ENCODE measurements at regions not wholly inside any gene's neighbourhood (a gene's known extent, or its start where the extent isn't known, plus 50 kb on each side); places are given as distances from the start of the nearest gene placed in this dataset.

DNA sequence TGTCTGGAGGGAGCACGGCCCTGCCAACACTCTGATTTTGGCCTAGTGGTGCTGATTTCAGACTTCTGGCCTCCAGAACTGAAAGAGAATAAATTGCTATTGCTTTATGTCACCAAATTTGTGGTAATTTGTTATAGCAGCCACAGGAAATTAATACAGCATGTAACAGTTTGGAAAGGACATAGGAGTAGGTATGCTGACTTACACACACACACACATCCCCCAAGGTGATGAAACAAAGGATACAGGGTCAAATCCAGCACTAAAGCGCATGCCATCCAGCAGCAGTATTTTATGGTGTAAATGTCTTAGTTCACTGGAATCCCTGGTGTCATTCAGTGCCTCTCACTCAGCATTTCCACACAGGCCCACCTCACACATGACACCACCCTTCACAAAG is 72.2 kb upstream of the MAN1A2 start:
- in situ Hi-C loops (cut with HindIII; ENCODE audit: low pct_unique_long_range_greater_than_20kb, low sequenced_read_pairs) (no loop called here), intact Hi-C loops (cut with micrococcal nuclease; ENCODE audit: unreplicated experiment) (no loop called here)
- ChIA-PET POLR2A (no interaction called here), CTCF (no interaction called here)
- no peak overlapping the region for H3K27ac ChIP-seq (ENCODE audit: low read length)
- ATAC-seq (no peak), DNase-seq (ENCODE audit: low read depth, low spot score) (no peak)
- no peaks in the 10 kb centered on the region for H3K4me1 ChIP-seq (ENCODE audit: control insufficient read depth, insufficient read depth, low read length)
- no peaks in the 10 kb centered on the region for H3K36me3 ChIP-seq (ENCODE audit: control insufficient read depth, insufficient read depth, low read length)
- TF ChIP-seq SIN3A (IDR thresholded peaks at IDR 0.05; ENCODE audit: borderline replicate concordance, insufficient read depth, low read depth, low read length), result no peak
- TF ChIP-seq REST (IDR thresholded peaks at IDR 0.05; ENCODE audit: insufficient read depth in 1 of 2, low read depth in 2 of 2, low read length in 1 of 2), result no peak
- TF ChIP-seq POLR2AphosphoS5 (IDR thresholded peaks at IDR 0.05; ENCODE audit: low read depth, low read length), result no peak
- TF ChIP-seq CTCF (IDR thresholded peaks at IDR 0.05), result no peak
- TF ChIP-seq TCF7L2 (IDR thresholded peaks at IDR 0.05; ENCODE audit: low read depth, low read length), result no peak
- no peak overlapping the region for H3K4me3 ChIP-seq (ENCODE audit: low read depth in 2 of 2, low read length in 2 of 2)
- no peaks in the 10 kb centered on the region for H3K27me3 ChIP-seq (ENCODE audit: control insufficient read depth, insufficient read depth, low read length)
- no peaks in the 10 kb centered on the region for H3K9me3 ChIP-seq (ENCODE audit: control insufficient read depth, insufficient read depth, low read depth, low read length)
- no TSS peak for BruUV-seq (replicated peaks)

DNA sequence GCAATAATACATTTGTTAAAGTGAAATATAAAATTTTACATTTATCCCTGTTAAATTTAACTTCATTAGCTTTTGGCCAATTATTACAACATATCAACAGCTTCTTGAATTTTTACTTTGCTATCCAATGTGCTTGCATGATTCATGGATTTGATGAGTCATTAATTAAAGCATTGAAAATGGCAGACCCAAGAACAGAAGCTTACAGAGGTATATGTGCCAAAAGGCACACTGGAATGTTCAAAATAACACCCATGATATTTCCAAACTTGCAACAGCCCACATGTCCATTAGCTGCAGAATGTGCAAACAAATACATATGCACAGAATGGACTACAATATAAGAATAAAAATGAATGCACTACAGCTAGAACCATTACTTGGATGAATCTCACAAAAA is 76.4 kb upstream of the MAN1A2 start:
- TF ChIP-seq POLR2AphosphoS5 (IDR thresholded peaks at IDR 0.05; ENCODE audit: low read depth, low read length) (no peak), CTCF (IDR thresholded peaks at IDR 0.05) (no peak), SIN3A (IDR thresholded peaks at IDR 0.05; ENCODE audit: borderline replicate concordance, insufficient read depth, low read depth, low read length) (no peak), REST (IDR thresholded peaks at IDR 0.05; ENCODE audit: insufficient read depth in 1 of 2, low read depth in 2 of 2, low read length in 1 of 2) (no peak)
- no peaks in the 10 kb centered on the region for H3K9me3 ChIP-seq (ENCODE audit: control insufficient read depth, insufficient read depth, low read depth, low read length)
- intact Hi-C loops (cut with micrococcal nuclease; ENCODE audit: unreplicated experiment), result no loop called here
- in situ Hi-C loops (cut with HindIII; ENCODE audit: low pct_unique_long_range_greater_than_20kb, low sequenced_read_pairs), result no loop called here
- ATAC-seq, result no peak
- CTCF ChIA-PET, result no interaction called here
- no peaks in the 10 kb centered on the region for H3K36me3 ChIP-seq (ENCODE audit: control insufficient read depth, insufficient read depth, low read length)
- DNase-seq (ENCODE audit: low read depth, low spot score), result no peak
- H3K27ac ChIP-seq (ENCODE audit: low read length), result no peak overlapping the region
- H3K27me3 ChIP-seq (ENCODE audit: control insufficient read depth, insufficient read depth, low read length), result no peaks in the 10 kb centered on the region
- H3K4me1 ChIP-seq (ENCODE audit: control insufficient read depth, insufficient read depth, low read length), result no peaks in the 10 kb centered on the region
- POLR2A ChIA-PET, result no interaction called here
- no peak overlapping the region for H3K4me3 ChIP-seq (ENCODE audit: low read depth in 2 of 2, low read length in 2 of 2)
- no TSS peak for BruUV-seq (replicated peaks)
